Stimulated activated naive CD8-positive, alpha-beta T cell treated with anti-CD3 and anti-CD28 coated beads, Interleukin-15, amount 100 ng/mL, for 72 hours (primary cell): ENCODE measurements at regions not wholly inside any gene's neighbourhood (a gene's known extent, or its start where the extent isn't known, plus 50 kb on each side); places are given as distances from the start of the nearest gene placed in this dataset.

Experiments used
- ATAC-seq: fragments of 150-1000 bp; cut with Tn5 transposase; 2 replicates; pipeline ENCODE4 v1.10.0; 2021; ENCODE audit warnings: mild to moderate bottlenecking, moderate library complexity
- DNase-seq, 2 donors: peaks; one replicate each; pipeline ENCODE4 v3.0.0; 2021 to 2022
- H3K27ac Mint-ChIP-seq, 2 donors: one replicate each; pipeline ENCODE4 v1.8.0; 2022; ENCODE audit warnings: mild to moderate bottlenecking in 2 of 2, mixed read lengths in 2 of 2, moderate library complexity in 2 of 2
- H3K27me3 Mint-ChIP-seq: one replicate; pipeline ENCODE4 v1.8.0; 2022; ENCODE audit warnings: mixed read lengths
- H3K4me1 Mint-ChIP-seq: one replicate; pipeline ENCODE4 v1.8.0; 2022; ENCODE audit warnings: mild to moderate bottlenecking, mixed read lengths
- H3K4me3 Mint-ChIP-seq, 2 donors: one replicate each; pipeline ENCODE4 v1.8.0; 2022; ENCODE audit warnings: mild to moderate bottlenecking in 2 of 2, mixed read lengths in 2 of 2, moderate library complexity in 1 of 2
- H3K9me3 Mint-ChIP-seq, 2 donors: one replicate each; pipeline ENCODE4 v1.8.0; 2022; ENCODE audit warnings: mixed read lengths in 2 of 2

- no peaks in the 10 kb centered on the region for H3K27me3 Mint-ChIP-seq
- H3K27ac Mint-ChIP-seq, result no peak overlapping the region
- DNase-seq (no peak), ATAC-seq (no peak)
- H3K4me1 Mint-ChIP-seq, result no peaks in the 10 kb centered on the region
- no peaks in the 10 kb centered on the region for H3K9me3 Mint-ChIP-seq
- H3K4me3 Mint-ChIP-seq, result no peak overlapping the region
These were observed 49.9 kb upstream of the SLC4A4 start for GRCh38 chr4:71288875-71289274.
